GM21786 (cell line): ENCODE measurements at regions not wholly inside any gene's neighbourhood (a gene's known extent, or its start where the extent isn't known, plus 50 kb on each side); places are given as distances from the start of the nearest gene placed in this dataset.
"Not testable (repeated sequence)": the region's sequence is repeated elsewhere in the genome, so short reads cannot be mapped to it uniquely, and the experiment has no call there.

Experiments used
- ATAC-seq: cut with Tn5 transposase; IDR thresholded peaks from one replicate; pipeline ENCODE4 v1.9.1; 2021; ENCODE audit not compliant: unreplicated experiment

DNA sequence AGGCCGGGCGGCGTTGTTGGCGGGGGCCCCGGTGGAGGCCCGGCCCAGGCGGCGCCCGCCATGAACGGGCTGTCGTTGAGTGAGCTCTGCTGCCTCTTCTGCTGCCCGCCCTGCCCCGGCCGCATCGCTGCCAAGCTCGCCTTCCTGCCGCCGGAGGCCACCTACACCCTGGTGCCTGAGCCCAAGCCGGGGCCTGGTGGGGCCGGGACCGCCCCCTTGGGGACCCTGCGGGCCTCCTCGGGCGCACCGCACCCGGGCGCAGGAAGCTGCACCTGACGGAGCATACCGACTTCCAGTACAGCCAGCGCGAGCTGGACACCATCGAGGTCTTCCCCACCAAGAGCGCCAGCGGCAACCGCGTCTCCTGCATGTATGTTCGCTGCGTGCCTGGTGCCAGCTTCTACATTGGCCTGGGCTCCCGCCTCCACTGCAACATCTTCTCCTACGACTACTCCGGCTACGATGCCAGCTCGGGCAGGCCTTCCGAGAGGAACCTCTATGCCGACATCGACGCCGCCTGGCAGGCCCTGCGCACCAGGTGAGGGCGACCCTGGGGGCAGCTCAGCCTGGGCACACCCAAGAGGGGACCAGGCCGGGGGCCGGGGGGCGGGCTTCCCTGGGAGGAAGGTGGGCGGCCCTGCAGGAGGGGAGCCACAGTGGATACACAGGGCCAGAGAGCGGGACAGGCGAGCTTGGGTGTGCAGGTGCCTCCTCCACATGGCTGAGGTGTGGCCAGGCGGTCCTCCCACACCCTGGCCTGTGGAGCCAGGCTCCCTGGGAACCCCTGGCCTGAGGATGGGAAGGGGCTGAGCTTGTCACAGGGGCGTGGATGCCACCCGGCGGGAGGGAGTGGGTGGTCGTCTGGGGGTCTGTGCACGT, 201.6 kb downstream of the USP22 start:
- ATAC-seq, result not testable (repeated sequence)

DNA sequence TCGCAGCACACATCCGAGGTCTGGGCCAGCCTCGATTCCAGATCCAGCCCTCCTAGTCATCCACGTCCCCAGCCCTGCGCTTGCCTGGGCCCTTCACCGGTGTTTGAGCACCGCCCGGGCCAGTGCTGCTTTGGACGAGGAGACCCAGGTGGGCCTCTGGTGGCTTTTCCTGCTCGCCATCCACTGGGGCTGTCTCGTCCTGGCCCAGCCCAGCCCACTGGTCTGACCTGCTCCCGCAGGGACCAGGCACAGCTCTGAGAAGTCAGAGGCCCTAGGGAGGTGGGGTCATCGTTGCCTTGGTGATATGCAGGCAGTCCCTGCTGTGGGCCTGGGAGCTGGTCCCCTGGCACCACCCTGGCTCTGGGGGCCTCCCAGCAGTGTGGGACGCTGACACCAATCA, 200.8 kb downstream of the USP22 start:
- not testable (repeated sequence) for ATAC-seq

DNA sequence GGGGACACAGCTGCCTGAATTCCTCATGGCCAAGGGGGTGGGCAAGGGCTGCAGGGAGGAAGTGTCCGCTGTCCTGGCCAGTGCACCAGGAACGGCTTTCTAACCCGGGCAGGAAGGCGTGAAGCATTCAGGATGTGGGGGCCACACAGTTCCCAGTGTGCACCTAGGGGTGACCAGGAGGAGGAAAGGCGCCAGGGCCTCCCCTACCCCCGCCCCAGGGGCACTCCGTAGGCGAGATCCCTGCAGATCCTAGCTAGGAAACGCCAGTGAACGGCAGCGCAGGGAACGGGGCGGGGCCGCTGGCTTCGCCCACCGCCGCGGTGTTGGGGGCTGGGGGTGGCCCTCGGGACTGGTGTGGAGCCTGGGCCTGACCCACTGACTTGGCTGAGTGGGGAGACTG, 199.6 kb downstream of the USP22 start:
- ATAC-seq, result not testable (repeated sequence)

DNA sequence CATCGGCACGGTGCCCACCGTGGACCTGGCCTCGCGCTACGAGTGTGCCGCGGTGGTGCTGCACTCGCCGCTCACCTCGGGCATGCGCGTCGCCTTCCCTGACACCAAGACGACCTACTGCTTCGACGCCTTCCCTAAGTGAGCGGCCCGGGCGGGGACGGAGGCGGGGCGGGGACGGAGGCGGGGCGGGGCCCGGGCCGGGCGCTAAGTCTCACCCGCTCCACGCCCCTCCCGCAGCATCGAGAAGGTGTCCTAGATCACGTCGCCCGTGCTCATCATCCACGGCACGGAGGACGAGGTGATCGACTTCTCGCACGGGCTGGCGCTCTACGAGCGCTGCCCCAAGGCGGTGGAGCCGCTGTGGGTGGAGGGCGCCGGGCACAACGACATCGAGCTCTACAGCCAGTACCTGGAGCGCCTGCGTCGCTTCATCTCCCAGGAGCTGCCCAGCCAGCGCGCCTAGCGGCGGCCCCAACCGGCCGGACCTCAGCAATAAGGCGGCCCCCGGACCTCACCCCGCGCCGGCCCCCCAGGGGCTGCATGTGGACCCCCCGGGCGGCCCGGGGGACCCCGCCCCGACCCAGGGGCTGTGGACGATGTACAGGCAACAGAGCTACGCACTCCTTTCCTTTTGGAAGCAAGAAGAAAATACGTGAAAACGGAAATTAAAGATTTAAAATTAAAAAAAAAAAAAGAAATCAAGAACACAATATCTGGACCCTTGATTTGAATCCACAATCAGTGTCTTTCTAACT, 198.8 kb downstream of the USP22 start:
- ATAC-seq, result not testable (repeated sequence)

GRCh38 chr17:20848869-20849443, 193.9 kb downstream of the USP22 start:
- ATAC-seq, result not testable (repeated sequence)

DNA sequence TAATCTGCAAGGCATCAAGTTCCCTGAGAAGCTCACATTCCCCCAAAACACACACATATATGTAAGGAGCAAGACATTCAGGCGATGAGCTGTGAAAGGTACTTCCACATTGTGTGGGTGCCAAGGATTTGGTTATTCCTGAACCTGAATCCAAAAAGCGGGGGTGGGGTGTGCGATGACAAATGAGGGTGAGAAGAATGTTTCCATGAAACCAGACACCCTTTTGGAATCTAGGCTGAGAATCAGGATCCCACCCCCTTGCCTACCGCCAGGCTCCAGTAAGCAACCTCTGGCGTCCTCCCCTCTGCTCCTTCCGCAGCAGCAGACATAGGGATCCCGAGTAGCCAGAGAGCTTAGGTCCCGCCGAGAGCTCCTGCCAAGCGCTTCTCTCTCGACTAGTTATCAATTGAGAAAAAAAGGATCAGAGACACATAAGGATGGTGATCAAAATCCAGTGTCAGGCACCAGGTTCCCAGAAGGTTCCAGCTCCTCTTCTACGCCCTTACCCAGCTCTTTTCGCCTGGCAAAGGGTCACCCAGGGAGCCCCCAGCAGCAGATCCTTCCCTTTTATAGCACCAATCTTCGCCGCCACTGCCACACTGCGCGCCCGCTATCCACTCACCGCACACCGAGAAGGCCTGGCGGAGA, 191.1 kb downstream of the USP22 start:
- ATAC-seq, result not testable (repeated sequence)

- ATAC-seq, result no peak
Observed at GRCh38 chr17:20852239-20852989, 190.4 kb downstream of the USP22 start.

- ATAC-seq, result no peak
Observed at GRCh38 chr17:20852990-20853370, 189.8 kb downstream of the USP22 start.

DNA sequence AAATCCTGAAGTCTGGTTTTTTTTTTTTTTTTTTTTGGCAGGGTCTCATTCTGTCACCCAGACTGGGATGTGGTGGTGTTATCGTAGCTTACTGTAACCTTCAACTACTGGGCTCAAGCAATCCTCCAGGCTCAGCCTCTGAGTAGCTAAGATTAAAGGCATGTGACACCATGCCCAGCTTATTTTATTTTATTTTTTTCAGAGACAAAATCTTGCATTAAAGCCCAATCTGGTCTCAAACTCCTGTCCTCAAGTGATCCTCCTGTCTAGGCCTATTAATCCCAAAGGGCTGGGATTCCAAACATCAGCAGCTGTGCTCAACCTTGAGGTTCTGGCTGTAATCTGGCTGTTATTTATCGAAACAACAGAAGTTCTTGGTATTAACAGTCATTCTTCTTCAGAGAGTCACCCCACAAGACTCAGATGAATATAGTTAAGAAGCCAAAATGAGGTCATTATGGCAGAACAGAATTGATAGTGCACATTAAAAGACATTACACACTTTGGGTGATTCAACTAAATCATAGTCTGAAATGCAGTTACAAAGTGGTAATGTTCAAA, 186.8 kb downstream of the USP22 start:
- ATAC-seq, result not testable (repeated sequence)

DNA sequence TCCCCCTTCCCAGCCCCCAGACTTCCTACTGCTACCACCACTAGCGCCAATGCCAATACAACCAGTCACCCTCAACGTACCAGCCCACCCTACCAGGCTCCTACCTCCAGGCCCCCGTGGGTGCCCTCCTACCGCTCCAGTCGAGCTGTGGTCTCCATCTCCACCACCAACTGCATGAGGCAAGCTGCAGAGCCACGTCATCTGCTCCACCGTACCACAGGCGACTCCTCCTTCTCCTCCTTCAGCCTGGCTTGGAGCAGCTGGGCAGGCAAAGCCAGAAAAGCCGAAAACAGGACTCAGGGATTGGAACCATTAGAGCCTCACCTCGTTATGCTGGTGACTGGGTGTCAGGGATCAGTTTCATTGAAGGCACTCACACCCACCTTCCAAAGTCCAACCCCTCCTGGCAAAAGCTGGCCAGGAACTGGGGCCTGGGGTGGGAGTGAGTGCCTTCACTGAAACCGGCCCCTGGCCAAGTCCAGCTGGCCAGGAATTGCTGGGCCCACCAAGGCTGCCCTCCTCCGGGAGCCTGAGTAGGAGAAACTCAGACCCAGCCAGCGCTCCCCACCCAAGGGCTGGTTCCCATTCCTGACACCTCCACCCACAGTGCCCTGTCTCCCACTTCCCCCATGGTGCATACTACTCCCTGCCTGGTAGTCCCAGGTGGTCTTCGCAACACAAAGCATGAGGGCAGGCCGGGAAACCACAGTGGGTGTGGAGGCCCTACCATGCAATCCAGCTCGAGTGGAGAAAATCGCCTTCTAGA, 176.2 kb downstream of the USP22 start:
- not testable (repeated sequence) for ATAC-seq

- not testable (repeated sequence) for ATAC-seq
Observed at GRCh38 chr17:20867436-20867937, 175.3 kb downstream of the USP22 start.

GRCh38 chr17:20867938-20868661, 174.7 kb downstream of the USP22 start:
- not testable (repeated sequence) for ATAC-seq

DNA sequence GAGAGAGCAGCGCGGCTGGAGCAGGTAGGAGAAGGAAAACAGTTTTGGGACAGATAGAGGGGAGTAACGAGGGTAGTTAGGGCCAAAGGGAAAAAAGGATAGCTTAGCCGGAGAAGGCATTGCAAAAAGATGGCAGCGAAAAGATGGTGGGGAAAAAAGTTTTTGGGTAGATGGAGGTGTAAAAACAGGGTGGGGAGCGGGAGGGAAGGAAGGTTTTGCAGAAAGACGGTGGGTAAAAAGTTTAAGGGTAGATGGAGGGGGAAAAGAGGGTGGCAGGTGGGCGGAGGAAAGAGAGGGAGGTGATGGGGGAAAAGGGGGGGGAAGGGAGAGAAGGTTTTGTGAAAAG, 174.2 kb downstream of the USP22 start:
- ATAC-seq, result not testable (repeated sequence)

GRCh38 chr17:20873173-20873572, 169.6 kb downstream of the USP22 start:
- not testable (repeated sequence) for ATAC-seq

GRCh38 chr17:20873688-20874328, 169.0 kb downstream of the USP22 start:
- ATAC-seq, result not testable (repeated sequence)

DNA sequence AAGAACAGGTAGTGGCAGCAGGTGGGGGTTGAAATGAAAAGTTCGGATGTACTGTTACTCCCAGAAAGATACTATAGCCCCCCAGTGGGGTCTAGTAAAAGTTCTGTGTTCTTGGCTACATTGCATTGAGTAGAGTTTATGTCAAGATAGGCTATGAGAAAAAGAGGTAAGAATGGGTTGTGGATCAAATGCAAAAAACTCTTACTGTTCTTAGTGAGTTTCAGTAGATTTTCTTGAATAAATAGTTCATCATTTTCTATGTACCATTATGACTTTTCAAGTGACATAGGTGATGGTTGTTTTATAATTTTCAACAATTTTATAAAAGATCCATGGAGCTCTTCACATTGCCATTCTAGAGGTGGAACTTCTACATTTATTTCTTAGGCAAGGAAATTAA, 165.4 kb downstream of the USP22 start:
- ATAC-seq, result not testable (repeated sequence)

DNA sequence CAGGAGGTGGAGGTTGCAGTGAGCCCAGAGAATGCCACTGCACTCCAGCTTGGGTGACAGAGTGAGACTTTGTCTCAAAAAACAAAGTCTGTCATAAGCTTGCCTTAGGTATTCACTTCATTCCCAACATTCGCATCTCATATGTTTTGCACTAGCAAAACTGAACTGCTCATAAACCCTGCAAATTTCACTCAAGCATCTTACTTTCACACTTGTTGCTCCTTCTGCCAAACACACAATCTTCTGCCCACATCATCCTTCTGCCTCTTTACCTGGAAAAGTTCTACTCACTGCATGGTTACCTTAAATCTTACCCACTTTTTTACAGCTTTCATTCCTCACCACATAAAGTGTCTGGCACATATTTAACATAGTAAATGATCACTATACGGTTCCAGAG, 152.5 kb downstream of the USP22 start:
- ATAC-seq, result no peak

DNA sequence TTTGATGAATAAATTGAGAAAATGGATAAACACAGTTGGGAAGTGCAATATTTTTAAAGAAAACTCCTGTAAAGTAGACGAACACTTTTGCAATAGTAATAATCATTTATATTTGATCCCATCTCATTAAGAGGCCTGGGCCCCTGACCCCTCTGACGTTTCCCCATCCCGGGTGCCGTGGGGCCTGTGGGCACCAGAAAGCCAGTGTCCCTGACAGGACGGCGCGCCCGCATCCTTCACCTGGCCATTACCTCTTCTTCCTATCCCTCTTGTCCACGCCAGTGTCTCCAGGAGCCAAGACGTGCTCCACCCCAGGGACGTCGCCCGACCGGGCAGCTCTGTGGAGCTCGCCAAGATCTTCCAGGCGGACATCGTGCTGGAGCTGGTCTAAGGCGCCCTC, 147.4 kb downstream of the USP22 start:
- not testable (repeated sequence) for ATAC-seq
